Lower leg skin (tissue), 3 donors: ENCODE measurements at regions not wholly inside any gene's neighbourhood (a gene's known extent, or its start where the extent isn't known, plus 50 kb on each side); places are given as distances from the start of the nearest gene placed in this dataset.

Experiments used
- POLR2A ChIP-seq, 2 donors: fragments of 450-650 bp; IDR thresholded peaks; one replicate each; pipeline ENCODE4 v1.6.1; 2016 to 2017; ENCODE audit warnings: antibody characterized with exemption in 2 of 2, mild to moderate bottlenecking in 1 of 2, moderate library complexity in 1 of 2
- TF ChIP-seq, protein P1 (sequence below), 3 donors: fragments of 450-650 bp; IDR thresholded peaks; one replicate each; pipeline ENCODE4 v1.5.1; 2016; ENCODE audit warnings: antibody characterized with exemption in 3 of 3, mild to moderate bottlenecking in 3 of 3, moderate library complexity in 2 of 3

DNA sequence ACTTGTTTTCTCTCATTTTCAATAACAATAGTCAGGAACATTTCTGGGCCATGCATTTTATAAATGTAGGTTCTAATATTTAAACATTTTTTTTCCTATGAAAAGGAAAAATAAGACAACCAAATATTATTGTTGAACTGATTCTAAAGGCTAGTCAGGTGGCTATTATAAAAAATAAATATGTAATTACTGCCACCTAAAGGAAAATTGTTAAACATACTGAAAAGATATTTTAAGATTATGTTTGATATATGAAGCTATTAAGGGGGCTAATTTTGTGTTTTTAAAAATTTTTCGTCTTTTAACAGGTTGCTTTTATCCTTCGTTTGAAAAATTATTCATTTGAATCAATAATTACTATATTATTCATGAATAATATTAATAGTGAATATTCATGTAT, 62.2 kb upstream of the FDX1 start:
- no peak for TF ChIP-seq POLR2A (IDR thresholded peaks at IDR 0.05)
- TF ChIP-seq, protein P1, sequence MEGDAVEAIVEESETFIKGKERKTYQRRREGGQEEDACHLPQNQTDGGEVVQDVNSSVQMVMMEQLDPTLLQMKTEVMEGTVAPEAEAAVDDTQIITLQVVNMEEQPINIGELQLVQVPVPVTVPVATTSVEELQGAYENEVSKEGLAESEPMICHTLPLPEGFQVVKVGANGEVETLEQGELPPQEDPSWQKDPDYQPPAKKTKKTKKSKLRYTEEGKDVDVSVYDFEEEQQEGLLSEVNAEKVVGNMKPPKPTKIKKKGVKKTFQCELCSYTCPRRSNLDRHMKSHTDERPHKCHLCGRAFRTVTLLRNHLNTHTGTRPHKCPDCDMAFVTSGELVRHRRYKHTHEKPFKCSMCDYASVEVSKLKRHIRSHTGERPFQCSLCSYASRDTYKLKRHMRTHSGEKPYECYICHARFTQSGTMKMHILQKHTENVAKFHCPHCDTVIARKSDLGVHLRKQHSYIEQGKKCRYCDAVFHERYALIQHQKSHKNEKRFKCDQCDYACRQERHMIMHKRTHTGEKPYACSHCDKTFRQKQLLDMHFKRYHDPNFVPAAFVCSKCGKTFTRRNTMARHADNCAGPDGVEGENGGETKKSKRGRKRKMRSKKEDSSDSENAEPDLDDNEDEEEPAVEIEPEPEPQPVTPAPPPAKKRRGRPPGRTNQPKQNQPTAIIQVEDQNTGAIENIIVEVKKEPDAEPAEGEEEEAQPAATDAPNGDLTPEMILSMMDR (IDR thresholded peaks at IDR 0.05): no peak
